ENCODE measurements at regions not wholly inside any gene's neighbourhood (a gene's known extent, or its start where the extent isn't known, plus 50 kb on each side); places are given as distances from the start of the nearest gene placed in this dataset.

DNA sequence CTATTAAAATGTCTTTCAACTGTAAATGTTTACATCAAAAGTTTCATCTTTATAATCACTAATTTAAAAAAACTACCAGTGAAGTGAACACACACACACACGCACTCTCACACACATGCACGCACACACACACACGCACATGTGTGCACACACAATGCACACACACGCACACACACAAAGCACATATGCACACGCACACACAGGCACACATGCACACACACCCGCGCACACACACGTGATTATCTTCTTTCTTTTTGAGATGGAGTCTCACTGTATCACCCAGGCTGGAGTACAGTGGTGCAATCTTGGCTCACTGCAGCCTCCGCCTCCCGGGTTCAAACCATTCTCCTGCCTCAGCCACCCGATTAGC, 80.0 kb upstream of the FRMD1 start:
- DNase-seq (ENCODE audit: low read depth): no peak
- no peaks in the 10 kb centered on the region for H3K27me3 ChIP-seq (ENCODE audit: control insufficient read depth, insufficient read depth, low read length)
- TF ChIP-seq, protein P1, sequence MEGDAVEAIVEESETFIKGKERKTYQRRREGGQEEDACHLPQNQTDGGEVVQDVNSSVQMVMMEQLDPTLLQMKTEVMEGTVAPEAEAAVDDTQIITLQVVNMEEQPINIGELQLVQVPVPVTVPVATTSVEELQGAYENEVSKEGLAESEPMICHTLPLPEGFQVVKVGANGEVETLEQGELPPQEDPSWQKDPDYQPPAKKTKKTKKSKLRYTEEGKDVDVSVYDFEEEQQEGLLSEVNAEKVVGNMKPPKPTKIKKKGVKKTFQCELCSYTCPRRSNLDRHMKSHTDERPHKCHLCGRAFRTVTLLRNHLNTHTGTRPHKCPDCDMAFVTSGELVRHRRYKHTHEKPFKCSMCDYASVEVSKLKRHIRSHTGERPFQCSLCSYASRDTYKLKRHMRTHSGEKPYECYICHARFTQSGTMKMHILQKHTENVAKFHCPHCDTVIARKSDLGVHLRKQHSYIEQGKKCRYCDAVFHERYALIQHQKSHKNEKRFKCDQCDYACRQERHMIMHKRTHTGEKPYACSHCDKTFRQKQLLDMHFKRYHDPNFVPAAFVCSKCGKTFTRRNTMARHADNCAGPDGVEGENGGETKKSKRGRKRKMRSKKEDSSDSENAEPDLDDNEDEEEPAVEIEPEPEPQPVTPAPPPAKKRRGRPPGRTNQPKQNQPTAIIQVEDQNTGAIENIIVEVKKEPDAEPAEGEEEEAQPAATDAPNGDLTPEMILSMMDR (IDR thresholded peaks at IDR 0.05; ENCODE audit: insufficient read depth, low read length, severe bottlenecking): no peak
- no peaks in the 10 kb centered on the region for H3K36me3 ChIP-seq (ENCODE audit: control insufficient read depth, insufficient read depth, low read length)
- no peak for FAIRE-seq
- H3K4me3 ChIP-seq (ENCODE audit: low read depth, low read length): no peak overlapping the region

DNA sequence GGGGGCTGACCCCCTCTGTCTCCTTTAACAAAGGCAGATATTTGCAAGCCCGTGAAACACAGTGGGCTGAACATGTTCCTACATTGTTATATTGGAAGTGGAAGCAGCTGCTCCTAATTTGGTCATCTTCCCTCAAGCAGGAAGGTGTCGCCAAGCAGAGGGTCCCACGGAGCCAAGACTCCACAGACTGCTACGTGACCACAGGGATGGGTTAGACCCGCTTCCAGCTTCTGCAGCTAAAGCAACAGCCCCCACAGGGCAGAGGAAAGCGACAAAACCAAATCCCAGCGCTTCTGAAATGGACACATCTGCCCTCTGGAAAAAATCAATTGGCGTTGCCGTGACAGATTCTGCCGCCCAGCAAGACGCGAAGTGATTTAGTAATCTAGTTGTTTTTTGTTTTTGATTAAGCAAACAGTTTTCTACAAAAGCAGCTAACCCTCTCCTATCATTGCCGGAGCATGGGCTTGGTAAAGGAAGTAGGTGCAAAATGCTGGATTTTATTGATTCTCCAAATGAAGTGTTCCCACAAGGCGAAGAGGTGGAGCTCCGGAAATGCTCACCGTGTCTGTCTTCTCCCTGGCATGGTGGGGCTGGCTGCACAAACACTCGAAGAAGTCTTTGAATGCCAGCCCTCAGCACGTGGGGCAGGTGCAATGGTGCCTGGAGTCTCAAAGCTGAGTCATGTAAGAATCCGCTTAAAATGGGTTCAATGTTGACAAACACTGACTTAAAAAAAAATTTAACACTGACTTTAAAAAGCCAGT, 79.4 kb upstream of the FRMD1 start:
- FAIRE-seq (no peak), DNase-seq (ENCODE audit: low read depth) (no peak)
- H3K4me3 ChIP-seq (ENCODE audit: low read depth, low read length): no peak overlapping the region
- no peaks in the 10 kb centered on the region for H3K27me3 ChIP-seq (ENCODE audit: control insufficient read depth, insufficient read depth, low read length)
- H3K36me3 ChIP-seq (ENCODE audit: control insufficient read depth, insufficient read depth, low read length): no peaks in the 10 kb centered on the region
- TF ChIP-seq, protein P1 (IDR thresholded peaks at IDR 0.05; ENCODE audit: insufficient read depth, low read length, severe bottlenecking): no peak

DNA sequence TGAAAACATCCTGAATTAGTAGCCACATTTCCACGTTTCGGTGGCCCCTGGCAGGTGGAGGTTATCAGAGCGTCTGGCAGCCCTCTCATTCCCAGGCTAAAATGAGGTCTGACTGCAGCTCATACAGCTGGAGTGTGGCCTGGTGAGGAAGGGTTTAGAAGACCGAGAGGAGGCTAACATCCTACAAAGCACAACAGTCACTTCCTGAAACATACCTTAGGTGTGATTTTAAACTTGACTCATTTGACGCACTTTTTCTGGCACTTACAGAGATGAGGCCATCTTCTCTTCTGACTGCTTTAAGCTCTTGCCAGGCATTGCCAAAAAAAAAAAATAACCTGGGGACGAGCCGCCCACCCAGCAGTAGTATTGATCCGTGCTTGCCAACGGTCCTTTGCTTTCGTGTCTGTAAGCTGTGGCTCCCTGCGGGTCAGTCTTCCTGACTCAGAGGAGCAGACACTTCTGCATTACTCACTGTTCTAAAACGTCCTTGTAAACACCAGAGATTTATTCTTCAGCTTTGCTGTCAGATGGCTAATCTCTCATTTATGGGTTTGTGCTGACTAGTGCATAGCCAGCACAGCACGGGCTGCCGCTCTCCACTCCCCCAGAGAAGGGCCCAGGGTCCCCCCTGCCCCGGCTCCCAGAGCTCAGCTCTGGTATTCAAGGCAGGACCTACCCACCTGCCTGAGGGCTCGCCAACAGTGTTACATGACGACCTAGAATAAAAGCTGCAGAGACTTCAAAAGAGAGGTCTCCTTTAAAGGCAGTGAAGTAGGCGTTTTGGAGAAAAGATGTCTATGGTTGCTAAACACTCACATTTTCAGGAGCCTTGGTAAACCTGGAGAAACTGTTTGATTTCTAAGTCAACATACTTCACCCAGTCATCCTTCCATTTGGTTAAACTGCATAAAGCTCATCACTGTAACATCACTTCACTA, 78.5 kb upstream of the FRMD1 start:
- FAIRE-seq (peak; percentile 36), DNase-seq (ENCODE audit: low read depth) (peak; percentile 69)
- no peak overlapping the region for H3K4me3 ChIP-seq (ENCODE audit: low read depth, low read length)
- H3K27me3 ChIP-seq (ENCODE audit: control insufficient read depth, insufficient read depth, low read length): no peaks in the 10 kb centered on the region
- TF ChIP-seq, protein P1 (IDR thresholded peaks at IDR 0.05; ENCODE audit: insufficient read depth, low read length, severe bottlenecking): no peak
- no peaks in the 10 kb centered on the region for H3K36me3 ChIP-seq (ENCODE audit: control insufficient read depth, insufficient read depth, low read length)

DNA sequence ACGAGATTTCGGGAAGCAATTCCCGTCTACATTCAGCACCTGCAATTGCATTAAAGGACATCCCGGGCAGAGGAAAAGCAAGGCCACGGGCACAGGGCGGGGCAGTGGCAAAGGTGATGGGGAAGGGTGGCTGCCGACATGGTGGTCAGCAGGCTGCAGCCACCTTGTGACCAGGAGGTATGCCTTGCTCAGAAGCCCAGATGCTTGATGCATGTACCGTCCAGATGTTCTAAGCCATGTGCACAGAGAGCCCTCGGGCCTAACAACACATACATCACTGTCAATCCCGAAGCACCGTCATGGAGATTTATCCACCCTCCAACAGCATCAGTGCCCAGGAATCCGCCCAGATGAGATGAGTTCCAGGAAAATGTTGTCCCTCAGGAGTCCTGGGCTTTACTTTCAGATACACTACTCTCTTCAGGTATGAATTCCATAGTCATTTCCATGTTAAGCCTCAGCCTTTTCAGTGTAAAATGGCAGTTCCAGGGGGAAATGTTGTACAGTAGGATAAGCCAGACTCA, 77.8 kb upstream of the FRMD1 start:
- Histone ChIP-seq H3K27me3 (ENCODE audit: control insufficient read depth, insufficient read depth, low read length) (no peaks in the 10 kb centered on the region), H3K4me3 (ENCODE audit: low read depth, low read length) (no peak overlapping the region), H3K36me3 (ENCODE audit: control insufficient read depth, insufficient read depth, low read length) (no peaks in the 10 kb centered on the region)
- FAIRE-seq: peak; percentile 23
- TF ChIP-seq, protein P1 (IDR thresholded peaks at IDR 0.05; ENCODE audit: insufficient read depth, low read length, severe bottlenecking): no peak
- DNase-seq (ENCODE audit: low read depth): no peak

DNA sequence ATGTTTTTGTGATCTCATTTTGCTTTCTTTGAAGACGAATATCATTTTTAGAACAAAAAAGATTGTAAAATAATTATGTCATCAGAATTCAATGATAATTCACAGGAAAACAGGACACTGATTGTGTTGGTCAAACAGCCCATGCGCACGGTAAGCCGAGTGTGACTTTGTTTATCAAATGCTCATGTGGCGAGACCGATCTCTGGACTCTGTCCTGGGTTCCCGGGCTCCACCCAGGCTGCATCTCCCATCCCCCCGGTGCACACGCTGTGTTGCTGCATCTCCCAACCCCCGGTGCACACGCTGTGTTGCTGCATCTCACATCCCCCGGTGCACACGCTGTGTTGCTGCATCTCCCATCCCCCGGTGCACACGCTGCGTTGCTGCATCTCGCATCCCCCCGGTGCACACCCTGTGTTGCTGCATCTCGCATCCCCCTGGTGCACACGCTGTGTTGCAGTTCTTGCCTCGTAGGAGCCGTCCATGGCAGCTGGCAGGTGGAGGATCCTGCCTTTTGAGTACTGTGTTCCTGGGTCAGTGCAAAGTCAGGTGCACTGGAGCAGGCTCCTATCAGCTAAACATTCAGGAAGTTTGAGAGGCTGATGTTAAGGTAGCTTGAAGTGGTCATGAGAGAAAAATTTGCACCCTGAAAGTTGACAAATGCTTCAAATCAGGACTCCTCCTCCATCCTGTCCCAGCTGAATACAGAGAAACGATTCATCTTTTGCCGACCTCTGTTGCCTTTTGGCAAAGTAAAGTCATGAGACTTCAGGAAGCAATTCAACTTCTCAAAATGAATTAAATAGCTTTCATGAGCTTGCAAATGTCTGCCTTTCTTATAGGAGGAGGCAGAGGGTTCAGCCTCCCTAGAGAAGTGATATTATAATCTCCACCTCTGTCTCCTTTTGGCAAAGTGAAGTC, 77.1 kb upstream of the FRMD1 start:
- H3K36me3 ChIP-seq (ENCODE audit: control insufficient read depth, insufficient read depth, low read length): no peaks in the 10 kb centered on the region
- no peak overlapping the region for H3K4me3 ChIP-seq (ENCODE audit: low read depth, low read length)
- H3K27me3 ChIP-seq (ENCODE audit: control insufficient read depth, insufficient read depth, low read length): no peaks in the 10 kb centered on the region
- peak; percentile 36 for FAIRE-seq
- TF ChIP-seq, protein P1 (IDR thresholded peaks at IDR 0.05; ENCODE audit: insufficient read depth, low read length, severe bottlenecking): no peak
- DNase-seq (ENCODE audit: low read depth): no peak
